ENCODE measurements at regions not wholly inside any gene's neighbourhood (a gene's known extent, or its start where the extent isn't known, plus 50 kb on each side); places are given as distances from the start of the nearest gene placed in this dataset.

GRCh38 chr7:24054236-24054635 is 229.8 kb upstream of the NPY start:
- TF ChIP-seq POLR2A (IDR thresholded peaks at IDR 0.05), result no peak
- TF ChIP-seq, protein P1, sequence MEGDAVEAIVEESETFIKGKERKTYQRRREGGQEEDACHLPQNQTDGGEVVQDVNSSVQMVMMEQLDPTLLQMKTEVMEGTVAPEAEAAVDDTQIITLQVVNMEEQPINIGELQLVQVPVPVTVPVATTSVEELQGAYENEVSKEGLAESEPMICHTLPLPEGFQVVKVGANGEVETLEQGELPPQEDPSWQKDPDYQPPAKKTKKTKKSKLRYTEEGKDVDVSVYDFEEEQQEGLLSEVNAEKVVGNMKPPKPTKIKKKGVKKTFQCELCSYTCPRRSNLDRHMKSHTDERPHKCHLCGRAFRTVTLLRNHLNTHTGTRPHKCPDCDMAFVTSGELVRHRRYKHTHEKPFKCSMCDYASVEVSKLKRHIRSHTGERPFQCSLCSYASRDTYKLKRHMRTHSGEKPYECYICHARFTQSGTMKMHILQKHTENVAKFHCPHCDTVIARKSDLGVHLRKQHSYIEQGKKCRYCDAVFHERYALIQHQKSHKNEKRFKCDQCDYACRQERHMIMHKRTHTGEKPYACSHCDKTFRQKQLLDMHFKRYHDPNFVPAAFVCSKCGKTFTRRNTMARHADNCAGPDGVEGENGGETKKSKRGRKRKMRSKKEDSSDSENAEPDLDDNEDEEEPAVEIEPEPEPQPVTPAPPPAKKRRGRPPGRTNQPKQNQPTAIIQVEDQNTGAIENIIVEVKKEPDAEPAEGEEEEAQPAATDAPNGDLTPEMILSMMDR (IDR thresholded peaks at IDR 0.05), result no peak

Data from lower leg skin (tissue), 3 donors.